NT2/D1 (cell line): ENCODE measurements at regions not wholly inside any gene's neighbourhood (a gene's known extent, or its start where the extent isn't known, plus 50 kb on each side); places are given as distances from the start of the nearest gene placed in this dataset.

ENCODE experiments used
- DNase-seq: peaks from one replicate; pipeline ENCODE4 v3.0.0-alpha.2; 2011; ENCODE audit warnings: low read depth, low spot score
- H3K27me3 ChIP-seq: 2 replicates; pipeline ENCODE4 v1.6.0; 2011; ENCODE audit warnings: mild to moderate bottlenecking; ENCODE audit not compliant: insufficient read length, insufficient read depth
- H3K36me3 ChIP-seq: 2 replicates; pipeline ENCODE4 v1.6.1; 2011; ENCODE audit warnings: mild to moderate bottlenecking, low read length, mixed read lengths; ENCODE audit not compliant: insufficient read depth, insufficient read length
- H3K4me1 ChIP-seq: 2 replicates; pipeline ENCODE4 v1.5.1; 2011; ENCODE audit not compliant: insufficient read depth, insufficient read length
- H3K4me3 ChIP-seq: 2 replicates; pipeline ENCODE4 v1.5.1; 2011; ENCODE audit warnings: low read depth; ENCODE audit not compliant: insufficient read length
- H3K9ac ChIP-seq: 2 replicates; pipeline ENCODE4 v1.6.0; 2011; ENCODE audit warnings: low read depth; ENCODE audit not compliant: insufficient read length
- H3K9me3 ChIP-seq: 2 replicates; pipeline ENCODE4 v1.5.1; 2011; ENCODE audit warnings: mild to moderate bottlenecking, low read length; ENCODE audit not compliant: insufficient read depth
- SUZ12 ChIP-seq: IDR thresholded peaks from 2 replicates; pipeline ENCODE4 v1.6.1; 2011; ENCODE audit not compliant: insufficient read length, insufficient read depth; ENCODE audit errors: extremely low read depth
- YY1 ChIP-seq: IDR thresholded peaks from 2 replicates; pipeline ENCODE4 v1.6.1; 2011; ENCODE audit not compliant: insufficient read length, insufficient read depth
- ZNF274 ChIP-seq: IDR thresholded peaks from 2 replicates; pipeline ENCODE4 v1.6.1; 2011; ENCODE audit warnings: mild to moderate bottlenecking, low read depth, low read length

DNA sequence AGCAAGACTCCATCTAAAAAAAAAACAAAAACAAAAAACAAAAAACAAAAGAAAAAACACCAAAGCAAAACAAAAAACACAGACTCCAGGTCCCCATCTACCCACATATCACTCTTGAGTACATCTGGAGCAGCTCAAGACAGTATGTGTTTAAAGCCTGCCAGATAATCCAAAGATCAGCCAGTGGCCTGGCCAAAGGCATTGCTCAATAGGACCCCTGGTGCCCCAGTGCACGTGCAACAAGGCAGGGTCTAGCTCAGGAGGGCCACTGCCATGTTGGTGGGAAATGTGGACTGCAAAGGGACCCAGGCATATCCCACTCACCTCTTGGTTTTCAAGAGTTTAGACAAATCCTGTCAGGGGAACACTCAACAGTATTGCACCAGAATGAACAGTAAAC, 279.5 kb downstream of the RPLP1 start:
- TF ChIP-seq YY1: no peak
- no peak for TF ChIP-seq SUZ12
- TF ChIP-seq ZNF274: no peak
- no peak for DNase-seq

DNA sequence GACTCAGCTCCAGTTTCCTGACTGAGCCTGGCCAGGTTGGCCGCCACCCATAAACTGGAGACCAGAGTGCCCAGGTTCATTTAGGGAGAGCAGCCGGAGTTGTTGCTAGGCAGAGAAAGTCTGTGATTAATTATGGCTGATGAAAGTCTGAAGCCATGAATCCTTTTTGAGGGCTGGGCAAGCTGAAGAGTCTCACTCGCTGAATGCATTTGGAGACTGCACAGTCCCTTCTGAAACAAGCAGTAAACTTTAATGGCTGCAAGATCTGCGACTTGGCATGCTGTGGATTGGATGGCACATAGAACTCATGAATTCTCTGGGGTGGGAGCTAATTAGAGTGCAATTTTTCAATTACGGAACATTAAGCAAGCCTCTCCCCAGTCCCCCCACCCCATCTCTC, 282.1 kb downstream of the RPLP1 start:
- no peak for DNase-seq
- TF ChIP-seq ZNF274 (no peak), YY1 (no peak)
- no peak overlapping the region for H3K4me3 ChIP-seq
- H3K9ac ChIP-seq: no peak overlapping the region
- H3K36me3 ChIP-seq: no peaks in the 10 kb centered on the region
- no peaks in the 10 kb centered on the region for H3K27me3 ChIP-seq
- H3K9me3 ChIP-seq: 0 out of 2 replicates have a peak, but pooled peaks cover 3% of the 10 kb centered on the region
- peaks cover 9% of the 10 kb centered on the region for H3K4me1 ChIP-seq

More for the DNA sequence above, 279.5 kb downstream of the RPLP1 start:
- Histone ChIP-seq H3K9me3 (no peaks in the 10 kb centered on the region), H3K4me1 (peaks cover 9% of the 10 kb centered on the region), H3K4me3 (no peak overlapping the region), H3K36me3 (no peaks in the 10 kb centered on the region), H3K9ac (no peak overlapping the region), H3K27me3 (no peaks in the 10 kb centered on the region)

DNA sequence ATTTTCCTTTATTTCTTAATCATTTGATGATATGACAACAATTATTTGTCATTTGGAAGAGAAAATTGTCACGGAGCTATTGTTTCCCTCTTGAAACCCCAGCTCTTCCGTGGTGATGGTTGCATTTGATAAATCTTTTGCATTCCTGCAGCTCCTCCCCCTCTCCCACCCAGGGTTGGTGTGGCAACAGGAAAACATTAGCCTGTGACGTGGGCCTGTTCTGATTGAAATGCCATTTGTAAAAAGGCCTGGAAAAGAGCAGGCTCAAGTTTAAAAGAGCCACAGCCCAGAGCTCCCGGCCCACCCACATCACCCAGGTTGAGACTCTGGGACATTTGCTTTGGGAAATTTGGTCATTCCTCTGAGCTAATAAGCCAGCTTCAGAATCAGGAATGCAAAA, 282.5 kb downstream of the RPLP1 start:
- no peaks in the 10 kb centered on the region for H3K27me3 ChIP-seq
- peak; percentile 44 for DNase-seq
- peaks cover 9% of the 10 kb centered on the region for H3K4me1 ChIP-seq
- H3K9me3 ChIP-seq: 0 out of 2 replicates have a peak, but pooled peaks cover 4% of the 10 kb centered on the region
- H3K9ac ChIP-seq: no peak overlapping the region
- no peaks in the 10 kb centered on the region for H3K36me3 ChIP-seq
- TF ChIP-seq YY1 (no peak), SUZ12 (no peak), ZNF274 (no peak)
- no peak overlapping the region for H3K4me3 ChIP-seq

DNA sequence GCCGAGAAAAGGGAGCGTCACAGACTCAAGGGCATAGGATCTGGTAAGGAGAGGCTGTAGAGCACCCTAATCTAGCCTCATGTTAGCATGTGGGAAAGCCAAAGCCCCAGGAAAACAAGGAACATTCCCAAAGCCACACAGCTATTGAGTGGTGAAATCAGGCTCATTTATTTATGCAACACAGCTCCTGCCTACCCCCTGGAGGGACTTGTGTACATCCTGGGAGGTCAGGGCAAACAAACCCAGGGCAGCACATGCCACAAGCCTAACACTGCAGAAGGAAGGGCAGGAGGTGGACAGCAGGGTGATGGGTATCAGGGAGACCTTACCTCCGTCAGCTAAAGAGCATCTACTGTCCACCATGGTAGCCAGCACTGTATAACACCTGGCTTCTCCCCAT, 283.5 kb downstream of the RPLP1 start:
- Histone ChIP-seq H3K9me3 (peaks cover 14% of the 10 kb centered on the region), H3K4me3 (no peak overlapping the region), H3K9ac (no peak overlapping the region), H3K4me1 (peaks cover 8% of the 10 kb centered on the region), H3K27me3 (no peaks in the 10 kb centered on the region), H3K36me3 (no peaks in the 10 kb centered on the region)
- TF ChIP-seq YY1 (no peak), SUZ12 (no peak), ZNF274 (no peak)
- no peak for DNase-seq

DNA sequence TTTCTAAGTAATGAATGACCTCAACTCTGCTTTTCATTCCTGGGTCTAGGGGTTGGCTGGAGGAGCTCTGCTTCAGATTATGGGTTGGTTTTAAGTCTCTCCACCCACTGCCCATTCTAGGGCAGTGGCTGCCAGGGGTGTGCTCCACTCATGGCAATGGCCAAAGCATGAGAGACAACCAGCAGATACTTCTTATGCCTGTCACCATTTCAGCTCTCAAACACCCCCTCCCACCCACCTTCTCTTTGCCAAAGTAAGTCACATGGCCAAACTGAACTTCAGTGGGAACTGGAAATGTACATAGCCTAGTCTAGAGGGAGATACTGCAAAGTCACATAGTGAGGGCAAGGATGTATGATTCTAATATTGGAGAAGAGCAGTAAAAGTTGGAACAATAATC, 285.3 kb downstream of the RPLP1 start:
- H3K27me3 ChIP-seq: no peaks in the 10 kb centered on the region
- TF ChIP-seq YY1 (no peak), ZNF274 (no peak), SUZ12 (no peak)
- no peak for DNase-seq
- peaks cover 17% of the 10 kb centered on the region for H3K9me3 ChIP-seq
- no peak overlapping the region for H3K9ac ChIP-seq
- peaks cover 8% of the 10 kb centered on the region for H3K4me1 ChIP-seq
- no peaks in the 10 kb centered on the region for H3K36me3 ChIP-seq
- no peak overlapping the region for H3K4me3 ChIP-seq

DNA sequence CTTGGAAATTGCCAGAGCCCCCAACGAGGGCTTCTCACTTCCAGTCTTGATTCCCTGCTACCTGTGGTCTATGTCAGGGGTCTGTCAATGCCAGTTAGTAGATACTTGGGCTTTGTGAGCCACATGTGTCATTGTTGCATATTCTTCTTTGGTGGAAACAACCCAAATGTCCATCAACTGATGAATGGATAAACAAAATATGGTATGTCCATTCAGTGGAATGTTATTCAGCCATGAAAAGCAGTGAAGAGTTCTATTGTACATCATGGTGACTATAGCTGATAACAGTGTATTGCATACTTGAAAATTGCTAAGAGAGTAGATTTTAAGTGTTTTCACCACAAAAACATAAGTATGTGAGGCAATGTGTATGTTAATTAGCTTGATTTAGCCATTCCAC, 288.1 kb downstream of the RPLP1 start:
- DNase-seq: no peak
- Histone ChIP-seq H3K4me1 (peaks cover 6% of the 10 kb centered on the region), H3K27me3 (no peaks in the 10 kb centered on the region), H3K4me3 (no peak overlapping the region), H3K9me3 (peaks cover 17% of the 10 kb centered on the region), H3K9ac (no peak overlapping the region), H3K36me3 (no peaks in the 10 kb centered on the region)
- TF ChIP-seq SUZ12 (no peak), ZNF274 (no peak), YY1 (no peak)

DNA sequence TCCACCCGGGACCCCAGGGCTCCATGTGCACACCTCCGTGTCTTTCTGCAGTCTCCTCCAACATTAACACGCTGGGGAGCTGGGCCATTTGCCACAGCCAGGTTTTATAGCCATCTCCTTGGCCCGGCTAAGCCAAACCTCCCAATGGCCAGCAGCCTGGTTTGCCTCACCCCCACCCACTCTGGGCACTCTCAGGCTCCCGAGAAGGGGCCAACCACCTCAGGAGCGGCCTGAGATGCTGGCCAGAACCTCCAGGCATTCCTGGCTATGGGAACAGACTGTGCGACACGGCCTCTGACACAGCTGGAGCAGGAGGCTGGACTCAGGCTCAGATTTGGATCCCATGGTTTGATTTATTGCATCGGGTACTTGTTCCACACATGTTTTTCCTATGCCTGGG, 289.7 kb downstream of the RPLP1 start:
- DNase-seq: no peak
- Histone ChIP-seq H3K36me3 (no peaks in the 10 kb centered on the region), H3K4me1 (peaks cover 4% of the 10 kb centered on the region), H3K9ac (no peak overlapping the region), H3K9me3 (peaks cover 17% of the 10 kb centered on the region), H3K27me3 (no peaks in the 10 kb centered on the region), H3K4me3 (no peak overlapping the region)
- no peak for TF ChIP-seq YY1
- no peak for TF ChIP-seq SUZ12
- TF ChIP-seq ZNF274: no peak

DNA sequence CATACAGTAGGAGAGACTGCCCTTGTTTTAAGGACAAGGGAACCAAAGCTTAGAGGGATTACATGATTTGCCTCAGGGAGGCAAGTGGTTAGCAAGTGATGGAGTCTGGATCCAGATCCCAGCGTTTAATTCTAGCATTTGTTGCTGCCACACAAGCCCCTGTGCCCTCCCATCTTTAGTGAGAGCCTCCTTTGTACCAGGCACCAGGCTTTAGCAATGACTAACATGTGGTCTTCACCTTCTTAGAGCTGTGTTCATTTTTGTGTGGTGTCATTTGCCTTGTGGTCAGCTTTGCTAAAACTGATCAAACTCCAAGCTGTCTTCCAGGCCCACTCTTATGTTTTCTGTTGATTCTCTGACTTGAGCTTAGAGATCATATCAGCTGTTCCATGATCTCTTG, 290.5 kb downstream of the RPLP1 start:
- no peak overlapping the region for H3K4me3 ChIP-seq

More for the DNA sequence above, 290.5 kb downstream of the RPLP1 start:
- H3K27me3 ChIP-seq: no peaks in the 10 kb centered on the region
- H3K4me1 ChIP-seq: peaks cover 10% of the 10 kb centered on the region
- no peak for DNase-seq
- H3K9me3 ChIP-seq: peaks cover 14% of the 10 kb centered on the region
- TF ChIP-seq SUZ12: no peak
- no peak for TF ChIP-seq YY1
- TF ChIP-seq ZNF274: no peak
- H3K36me3 ChIP-seq: no peaks in the 10 kb centered on the region
- no peak overlapping the region for H3K9ac ChIP-seq
